ENCODE measurements at regions not wholly inside any gene's neighbourhood (a gene's known extent, or its start where the extent isn't known, plus 50 kb on each side); places are given as distances from the start of the nearest gene placed in this dataset.
A peak's percentile ranks its signal among the peaks of the same experiment; 100 is the strongest.

DNA sequence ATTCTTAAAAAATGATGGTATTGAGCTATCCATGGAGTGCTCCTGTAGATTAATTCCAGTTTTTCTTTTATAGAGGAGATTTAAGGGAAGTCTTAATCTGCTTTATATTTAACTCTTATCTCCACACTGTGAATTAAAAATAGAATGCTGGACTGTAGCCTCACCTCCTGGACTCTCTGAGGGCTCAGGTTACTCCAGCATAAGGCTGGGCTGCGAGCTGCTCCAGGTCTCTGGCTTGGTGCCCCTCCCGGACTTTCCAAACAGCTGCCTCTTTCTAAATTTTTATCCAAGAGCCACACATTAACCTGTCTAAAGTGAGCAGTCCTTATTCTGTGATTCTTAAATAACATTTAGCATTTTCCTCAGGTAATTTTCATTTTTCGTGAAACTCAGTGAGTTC lies 218.7 kb upstream of the JADE1 start:
- Histone ChIP-seq H3K27ac (peak overlapping the region; percentile 74), H3K9me3 (no peaks in the 10 kb centered on the region)
- DNase-seq: peak; percentile 34 to 78

DNA sequence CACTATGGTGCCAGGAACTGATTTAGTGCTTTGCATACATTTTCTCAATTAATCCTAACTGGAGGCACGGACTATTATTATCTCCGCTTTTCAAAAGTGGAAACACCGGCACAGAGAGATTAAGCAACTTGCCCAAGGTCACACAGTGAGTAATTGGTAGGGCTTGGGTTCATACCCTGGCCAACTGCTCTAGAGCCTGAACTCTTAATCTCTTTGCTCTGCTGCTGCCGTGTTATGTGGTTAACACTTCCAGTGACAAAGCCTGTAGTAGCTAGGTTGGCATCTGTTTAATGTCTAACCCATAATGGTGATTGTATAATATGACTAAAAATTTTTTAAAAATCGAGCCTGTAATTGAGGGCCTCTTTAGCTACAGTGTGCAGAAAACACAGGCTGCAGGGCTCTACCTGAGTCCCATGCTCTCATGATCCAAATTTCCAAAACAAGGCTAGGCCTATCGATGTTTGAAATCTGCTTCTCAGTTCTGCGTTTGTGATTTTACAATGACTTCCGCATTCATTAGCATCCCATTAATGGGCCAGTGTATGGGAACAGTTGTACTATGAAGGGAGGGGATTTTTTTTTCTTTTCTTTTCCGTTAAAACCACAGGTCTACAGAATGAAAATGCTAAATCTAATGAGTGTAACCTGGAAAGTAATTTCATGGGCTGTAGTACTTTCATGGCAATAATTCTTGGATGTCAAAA lies 219.3 kb upstream of the JADE1 start:
- peak; percentile 31 to 87 (median 54) for ATAC-seq
- TF ChIP-seq, protein P1, sequence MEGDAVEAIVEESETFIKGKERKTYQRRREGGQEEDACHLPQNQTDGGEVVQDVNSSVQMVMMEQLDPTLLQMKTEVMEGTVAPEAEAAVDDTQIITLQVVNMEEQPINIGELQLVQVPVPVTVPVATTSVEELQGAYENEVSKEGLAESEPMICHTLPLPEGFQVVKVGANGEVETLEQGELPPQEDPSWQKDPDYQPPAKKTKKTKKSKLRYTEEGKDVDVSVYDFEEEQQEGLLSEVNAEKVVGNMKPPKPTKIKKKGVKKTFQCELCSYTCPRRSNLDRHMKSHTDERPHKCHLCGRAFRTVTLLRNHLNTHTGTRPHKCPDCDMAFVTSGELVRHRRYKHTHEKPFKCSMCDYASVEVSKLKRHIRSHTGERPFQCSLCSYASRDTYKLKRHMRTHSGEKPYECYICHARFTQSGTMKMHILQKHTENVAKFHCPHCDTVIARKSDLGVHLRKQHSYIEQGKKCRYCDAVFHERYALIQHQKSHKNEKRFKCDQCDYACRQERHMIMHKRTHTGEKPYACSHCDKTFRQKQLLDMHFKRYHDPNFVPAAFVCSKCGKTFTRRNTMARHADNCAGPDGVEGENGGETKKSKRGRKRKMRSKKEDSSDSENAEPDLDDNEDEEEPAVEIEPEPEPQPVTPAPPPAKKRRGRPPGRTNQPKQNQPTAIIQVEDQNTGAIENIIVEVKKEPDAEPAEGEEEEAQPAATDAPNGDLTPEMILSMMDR (IDR thresholded peaks at IDR 0.05): no peak
- H3K36me3 ChIP-seq (ENCODE audit: insufficient read depth in 1 of 2, low read depth in 1 of 2): no peaks in the 10 kb centered on the region
- H3K9me3 ChIP-seq: no peaks in the 10 kb centered on the region
- H3K4me3 ChIP-seq: no peak overlapping the region
- no peaks in the 10 kb centered on the region for H3K27me3 ChIP-seq (ENCODE audit: insufficient read depth in 3 of 3, low read length in 2 of 3)
- peaks cover 22% of the 10 kb centered on the region for H3K4me1 ChIP-seq
- no peak for DNase-seq
- H3K27ac ChIP-seq: peak overlapping the region; percentile 74
- 43 to 60% (median 50%) methylated on average over 9 of the region's 9 CpGs for WGBS, 3 donors
- intact Hi-C loops (cut with DNase I): no loop called here

More for the DNA sequence above, 218.7 kb upstream of the JADE1 start:
- TF ChIP-seq, protein P1 (IDR thresholded peaks at IDR 0.05): no peak
- H3K4me3 ChIP-seq: peak overlapping the region; percentile 31
- intact Hi-C loops (cut with DNase I): no loop called here
- no peaks in the 10 kb centered on the region for H3K27me3 ChIP-seq (ENCODE audit: insufficient read depth in 3 of 3, low read length in 2 of 3)
- H3K4me1 ChIP-seq: peaks cover 22% of the 10 kb centered on the region
- 26 to 41% (median 36%) methylated on average over 3 of the region's 3 CpGs for WGBS, 3 donors
- peak; percentile 95 to 99 (median 96) for ATAC-seq
- H3K36me3 ChIP-seq (ENCODE audit: insufficient read depth in 1 of 2, low read depth in 1 of 2): no peaks in the 10 kb centered on the region

DNA sequence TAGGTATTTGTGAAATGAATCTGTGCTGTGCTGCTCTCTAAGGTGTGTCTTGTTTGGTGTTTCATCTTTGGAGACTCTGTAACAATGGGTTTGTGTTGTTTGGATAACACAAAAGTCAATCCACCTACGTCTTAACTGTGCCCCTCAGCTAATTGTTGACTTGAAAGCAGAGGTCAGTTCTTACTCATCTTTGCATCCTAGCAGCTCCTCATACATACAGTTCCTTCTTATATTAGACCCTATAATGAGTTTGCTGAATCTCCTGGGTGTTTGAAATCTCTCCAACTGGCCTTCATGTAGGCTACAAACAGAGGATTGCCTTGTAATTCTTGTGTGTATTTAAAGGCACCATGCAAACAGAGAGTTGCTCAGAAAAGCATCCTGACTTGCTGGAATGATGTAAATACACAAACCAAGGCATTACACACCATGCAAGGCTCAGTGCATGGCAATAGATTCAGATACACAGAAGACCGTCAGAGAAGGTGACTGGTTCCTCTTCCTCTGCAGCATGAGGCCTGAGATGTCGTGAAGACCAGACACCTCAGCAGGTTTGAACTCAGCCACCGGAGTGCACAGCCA lies 220.0 kb upstream of the JADE1 start:
- 68 to 92% (median 81%) methylated on average over 4 of the region's 4 CpGs for WGBS, 3 donors

DNA sequence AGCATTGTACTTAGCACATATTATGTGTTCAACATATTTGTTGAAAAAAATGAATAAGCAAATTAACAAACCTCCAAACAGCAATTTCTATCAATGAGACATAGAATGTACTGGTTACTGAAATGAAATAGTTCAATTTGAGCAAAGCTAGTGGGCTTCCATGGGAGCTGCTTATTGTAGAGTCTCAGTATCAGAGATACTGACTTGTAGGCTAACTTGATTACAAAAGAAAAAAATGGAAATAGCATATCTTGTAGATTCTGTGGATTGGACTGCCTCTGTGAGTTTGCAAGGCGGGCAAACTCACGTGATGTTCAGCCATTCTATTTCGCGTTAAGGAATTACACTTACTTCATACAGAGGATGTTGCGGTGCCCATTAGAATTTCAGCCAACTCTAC lies 222.1 kb upstream of the JADE1 start:
- ATAC-seq (no peak), DNase-seq (no peak)
- Histone ChIP-seq H3K36me3 (ENCODE audit: insufficient read depth in 1 of 2, low read depth in 1 of 2) (no peaks in the 10 kb centered on the region), H3K4me3 (no peak overlapping the region), H3K9me3 (no peaks in the 10 kb centered on the region), H3K4me1 (peaks cover 36% of the 10 kb centered on the region), H3K27ac (no peak overlapping the region), H3K27me3 (ENCODE audit: insufficient read depth in 3 of 3, low read length in 2 of 3) (no peaks in the 10 kb centered on the region)
- intact Hi-C loops (cut with DNase I): no loop called here
- 97 to 98% (median 97%) methylated on average over 5 of the region's 5 CpGs for WGBS, 3 donors
- TF ChIP-seq, protein P1 (IDR thresholded peaks at IDR 0.05): no peak

More for the DNA sequence above, 220.0 kb upstream of the JADE1 start:
- ATAC-seq (peak in 2 of 4 donors; percentile 3), DNase-seq (no peak)
- Histone ChIP-seq H3K27ac (no peak overlapping the region), H3K9me3 (no peaks in the 10 kb centered on the region), H3K27me3 (ENCODE audit: insufficient read depth in 3 of 3, low read length in 2 of 3) (no peaks in the 10 kb centered on the region), H3K36me3 (ENCODE audit: insufficient read depth in 1 of 2, low read depth in 1 of 2) (no peaks in the 10 kb centered on the region), H3K4me3 (no peak overlapping the region), H3K4me1 (peaks cover 27% of the 10 kb centered on the region)
- intact Hi-C loops (cut with DNase I): no loop called here
- TF ChIP-seq, protein P1 (IDR thresholded peaks at IDR 0.05): no peak
